ENCODE measurements at regions not wholly inside any gene's neighbourhood (a gene's known extent, or its start where the extent isn't known, plus 50 kb on each side); places are given as distances from the start of the nearest gene placed in this dataset.

DNA sequence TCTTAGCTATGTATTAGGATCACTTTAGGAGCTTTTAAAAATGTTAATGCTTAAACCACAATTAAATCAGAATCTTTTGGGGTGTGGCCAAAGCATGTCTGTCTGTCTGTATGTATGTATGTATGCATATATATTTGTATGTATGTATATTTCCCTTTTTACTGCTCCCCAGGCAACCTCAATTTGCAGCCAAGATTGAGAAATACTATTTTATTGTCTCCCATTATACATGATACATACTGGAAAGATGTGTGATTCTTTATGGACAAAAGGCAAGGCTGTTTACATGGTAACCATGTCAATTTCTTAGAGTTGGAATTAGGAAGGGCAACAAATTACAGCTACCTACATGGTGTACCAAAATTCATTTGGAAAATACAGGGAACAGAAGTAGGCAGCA lies 783.6 kb downstream of the ETS1 start:
- Histone ChIP-seq H3K9me3 (ENCODE audit: control insufficient read depth, low read length) (peaks cover 10% of the 10 kb centered on the region), H3K36me3 (ENCODE audit: control insufficient read depth, insufficient read depth, low read length) (no peaks in the 10 kb centered on the region), H3K4me3 (ENCODE audit: low read length) (no peak overlapping the region), H3K27ac (ENCODE audit: low read depth, low read length) (no peak overlapping the region), H3K4me1 (ENCODE audit: control insufficient read depth, insufficient read depth, low read length) (peaks cover 20% of the 10 kb centered on the region), H3K27me3 (ENCODE audit: control insufficient read depth, insufficient read depth, low read length, poor library complexity, severe bottlenecking) (no peaks in the 10 kb centered on the region), H3K9ac (ENCODE audit: extremely low read depth, low read length, poor library complexity, severe bottlenecking) (no peak overlapping the region)
- Mint-ChIP-seq H3K27ac (no peak overlapping the region), H3K9me3 (peaks cover 2% of the 10 kb centered on the region), H3K4me3 (no peak overlapping the region), H3K27me3 (ENCODE audit: insufficient read depth) (no peaks in the 10 kb centered on the region), H3K36me3 (ENCODE audit: low read depth) (no peaks in the 10 kb centered on the region), H3K4me1 (peaks cover 42% of the 10 kb centered on the region)
- TF ChIP-seq, protein P1, sequence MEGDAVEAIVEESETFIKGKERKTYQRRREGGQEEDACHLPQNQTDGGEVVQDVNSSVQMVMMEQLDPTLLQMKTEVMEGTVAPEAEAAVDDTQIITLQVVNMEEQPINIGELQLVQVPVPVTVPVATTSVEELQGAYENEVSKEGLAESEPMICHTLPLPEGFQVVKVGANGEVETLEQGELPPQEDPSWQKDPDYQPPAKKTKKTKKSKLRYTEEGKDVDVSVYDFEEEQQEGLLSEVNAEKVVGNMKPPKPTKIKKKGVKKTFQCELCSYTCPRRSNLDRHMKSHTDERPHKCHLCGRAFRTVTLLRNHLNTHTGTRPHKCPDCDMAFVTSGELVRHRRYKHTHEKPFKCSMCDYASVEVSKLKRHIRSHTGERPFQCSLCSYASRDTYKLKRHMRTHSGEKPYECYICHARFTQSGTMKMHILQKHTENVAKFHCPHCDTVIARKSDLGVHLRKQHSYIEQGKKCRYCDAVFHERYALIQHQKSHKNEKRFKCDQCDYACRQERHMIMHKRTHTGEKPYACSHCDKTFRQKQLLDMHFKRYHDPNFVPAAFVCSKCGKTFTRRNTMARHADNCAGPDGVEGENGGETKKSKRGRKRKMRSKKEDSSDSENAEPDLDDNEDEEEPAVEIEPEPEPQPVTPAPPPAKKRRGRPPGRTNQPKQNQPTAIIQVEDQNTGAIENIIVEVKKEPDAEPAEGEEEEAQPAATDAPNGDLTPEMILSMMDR (conservative IDR thresholded peaks at IDR 0.05): no peak
- DNase-seq: no peak

DNA sequence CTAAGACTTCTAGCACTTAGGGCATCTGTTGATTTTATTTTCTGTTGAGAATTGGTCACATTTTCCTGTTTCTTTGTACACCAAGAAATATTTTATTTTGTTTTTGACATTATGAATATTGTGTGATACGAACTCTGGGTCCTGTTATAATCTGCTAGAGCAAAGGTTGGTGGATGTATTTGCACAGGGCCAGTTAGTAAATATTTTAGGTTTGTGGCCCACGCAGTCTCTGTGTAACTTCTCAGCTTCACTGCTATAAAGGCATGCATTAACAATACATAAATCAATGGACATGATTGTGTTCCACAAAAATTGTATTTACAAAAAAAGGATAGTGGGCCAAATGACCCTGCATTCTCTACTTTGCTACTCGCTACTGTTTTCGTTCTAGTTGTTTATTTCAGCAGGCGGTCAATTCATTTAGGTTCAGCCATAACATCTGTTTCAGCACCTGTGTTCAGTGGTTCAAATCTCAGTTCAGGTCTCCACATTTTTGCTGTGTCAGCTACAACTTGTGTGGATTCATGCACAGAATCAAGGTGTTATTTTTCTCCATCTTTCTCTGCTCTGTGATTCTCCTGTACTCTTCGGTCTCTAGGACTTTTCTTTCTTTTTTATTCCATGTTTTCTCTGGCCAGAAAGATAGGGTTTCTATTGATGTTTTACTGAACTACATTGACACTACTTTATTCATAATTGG lies 786.2 kb downstream of the ETS1 start:
- Mint-ChIP-seq H3K36me3 (ENCODE audit: low read depth) (peaks cover 4% of the 10 kb centered on the region), H3K4me3 (no peak overlapping the region), H3K27me3 (ENCODE audit: insufficient read depth) (no peaks in the 10 kb centered on the region), H3K4me1 (peaks cover 31% of the 10 kb centered on the region), H3K27ac (no peak overlapping the region), H3K9me3 (peaks cover 19% of the 10 kb centered on the region)
- Histone ChIP-seq H3K27ac (ENCODE audit: low read depth, low read length) (no peak overlapping the region), H3K9me3 (ENCODE audit: control insufficient read depth, low read length) (peaks cover 23% of the 10 kb centered on the region), H3K9ac (ENCODE audit: extremely low read depth, low read length, poor library complexity, severe bottlenecking) (no peak overlapping the region), H3K4me3 (ENCODE audit: low read length) (no peak overlapping the region), H3K36me3 (ENCODE audit: control insufficient read depth, insufficient read depth, low read length) (no peaks in the 10 kb centered on the region), H3K27me3 (ENCODE audit: control insufficient read depth, insufficient read depth, low read length, poor library complexity, severe bottlenecking) (no peaks in the 10 kb centered on the region), H3K4me1 (ENCODE audit: control insufficient read depth, insufficient read depth, low read length) (peaks cover 9% of the 10 kb centered on the region)
- TF ChIP-seq, protein P1 (conservative IDR thresholded peaks at IDR 0.05): no peak
- DNase-seq: no peak
- WGBS, 2 experiments (ENCODE audit: insufficient coverage in 1 of 2, insufficient read length in 1 of 2): 80 to 88% methylated on average over 5 to 6 of the region's 6 CpGs

DNA sequence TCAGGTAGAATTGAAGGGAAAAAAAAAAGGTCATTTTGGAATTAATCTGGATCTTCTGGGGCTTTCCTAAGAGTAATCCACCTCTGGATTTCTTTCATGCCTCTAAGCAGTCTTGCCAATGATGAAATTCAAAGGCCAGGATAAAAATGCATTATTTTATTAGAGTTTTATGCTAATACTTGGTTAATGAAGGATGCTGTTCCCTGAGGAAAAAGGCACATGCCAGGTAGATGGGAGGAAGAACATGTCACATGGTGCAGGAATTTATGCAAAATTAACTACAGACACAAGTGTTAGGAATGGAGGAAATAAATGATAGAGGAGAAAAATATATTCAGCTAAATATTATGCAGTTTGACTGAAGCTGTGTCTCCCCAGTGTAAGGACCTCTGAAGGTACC lies 792.0 kb downstream of the ETS1 start:
- H3K9me3 Mint-ChIP-seq: peaks cover 19% of the 10 kb centered on the region
- peaks cover 22% of the 10 kb centered on the region for H3K9me3 ChIP-seq (ENCODE audit: control insufficient read depth, low read length)
- no peak overlapping the region for H3K4me3 Mint-ChIP-seq
- H3K4me3 ChIP-seq (ENCODE audit: low read length): no peak overlapping the region
- peaks cover 4% of the 10 kb centered on the region for H3K36me3 Mint-ChIP-seq (ENCODE audit: low read depth)
- H3K27me3 ChIP-seq (ENCODE audit: control insufficient read depth, insufficient read depth, low read length, poor library complexity, severe bottlenecking): no peaks in the 10 kb centered on the region
- TF ChIP-seq, protein P1 (conservative IDR thresholded peaks at IDR 0.05): no peak
- peaks cover 2% of the 10 kb centered on the region for H3K4me1 ChIP-seq (ENCODE audit: control insufficient read depth, insufficient read depth, low read length)
- H3K9ac ChIP-seq (ENCODE audit: extremely low read depth, low read length, poor library complexity, severe bottlenecking): no peak overlapping the region
- H3K36me3 ChIP-seq (ENCODE audit: control insufficient read depth, insufficient read depth, low read length): no peaks in the 10 kb centered on the region
- no peak overlapping the region for H3K27ac Mint-ChIP-seq
- peaks cover 43% of the 10 kb centered on the region for H3K4me1 Mint-ChIP-seq
- no peak overlapping the region for H3K27ac ChIP-seq (ENCODE audit: low read depth, low read length)
- DNase-seq: no peak
- H3K27me3 Mint-ChIP-seq (ENCODE audit: insufficient read depth): no peaks in the 10 kb centered on the region
